Suppressor macrophage (primary cell): ENCODE measurements at regions not wholly inside any gene's neighbourhood (a gene's known extent, or its start where the extent isn't known, plus 50 kb on each side); places are given as distances from the start of the nearest gene placed in this dataset.

Experiments
- DNase-seq, 4 experiments: peaks; one replicate each; pipeline ENCODE4 v3.0.0-alpha.2; 2020 to 2022

DNA sequence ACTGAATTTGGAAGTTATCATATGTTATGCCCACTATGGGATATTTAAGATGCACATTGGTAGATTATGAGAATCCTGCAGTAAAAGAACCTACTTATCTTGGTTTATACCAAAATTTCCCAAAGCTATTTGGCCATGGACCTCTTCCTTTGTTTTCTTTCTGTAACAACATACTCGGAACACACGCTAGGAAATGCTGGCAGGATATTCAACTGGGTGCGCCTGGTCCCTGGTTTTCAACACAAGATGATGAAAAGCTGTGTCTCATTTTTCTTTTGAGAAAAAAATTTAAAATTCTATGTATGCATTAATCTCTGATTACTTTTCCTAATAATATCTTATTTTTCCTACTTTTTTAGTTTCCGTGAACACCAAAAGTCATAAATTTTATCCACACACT is 128.5 kb upstream of the NRP1 start:
- no peak for DNase-seq

GRCh38 chr10:33461295-33461640 is 126.8 kb upstream of the NRP1 start:
- DNase-seq, result no peak

DNA sequence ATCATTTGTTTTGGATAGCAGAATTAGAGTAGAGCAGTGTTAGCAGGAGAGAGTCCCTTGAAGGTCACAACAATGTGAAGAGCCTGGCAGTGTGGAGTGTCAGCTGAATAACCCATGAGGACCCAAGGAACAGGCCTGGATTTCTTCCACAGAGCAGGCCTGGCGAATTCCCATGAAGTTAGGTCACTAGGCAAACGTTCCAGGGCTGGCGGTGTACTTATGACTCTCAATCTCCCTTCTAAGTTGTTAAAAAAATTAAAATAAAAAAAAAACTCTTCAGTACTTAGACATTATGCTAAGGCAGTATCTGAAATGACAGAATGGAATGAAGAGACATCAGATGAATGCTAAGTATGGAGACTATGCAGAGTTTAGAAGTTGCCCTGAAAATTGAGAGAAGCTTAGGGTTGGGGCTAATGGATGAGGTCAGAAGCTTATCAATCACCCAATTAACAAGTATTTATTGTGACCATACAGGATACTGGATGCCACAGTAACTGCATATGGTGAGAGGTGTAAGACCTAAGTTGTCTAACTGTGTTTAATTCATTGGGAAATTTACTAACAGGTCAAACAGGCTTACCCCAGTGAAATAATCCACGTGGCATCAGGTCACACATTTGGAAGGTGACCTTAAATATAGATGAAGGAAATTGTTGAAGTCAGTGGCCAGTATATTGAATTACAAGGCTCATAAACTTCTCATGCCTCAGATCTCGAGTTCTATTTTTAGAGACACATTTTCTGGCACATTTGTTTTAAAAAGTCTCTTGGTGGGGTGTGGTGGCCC is 126.2 kb upstream of the NRP1 start:
- no peak for DNase-seq

- DNase-seq, result no peak
Measured at GRCh38 chr10:33459602-33460001, 125.1 kb upstream of the NRP1 start.

- DNase-seq, result no peak
Measured at GRCh38 chr10:33455029-33455428, 120.6 kb upstream of the NRP1 start.

GRCh38 chr10:33454554-33454953 is 120.1 kb upstream of the NRP1 start:
- DNase-seq, result no peak

GRCh38 chr10:33453081-33454025 is 118.9 kb upstream of the NRP1 start:
- DNase-seq, result no peak

DNA sequence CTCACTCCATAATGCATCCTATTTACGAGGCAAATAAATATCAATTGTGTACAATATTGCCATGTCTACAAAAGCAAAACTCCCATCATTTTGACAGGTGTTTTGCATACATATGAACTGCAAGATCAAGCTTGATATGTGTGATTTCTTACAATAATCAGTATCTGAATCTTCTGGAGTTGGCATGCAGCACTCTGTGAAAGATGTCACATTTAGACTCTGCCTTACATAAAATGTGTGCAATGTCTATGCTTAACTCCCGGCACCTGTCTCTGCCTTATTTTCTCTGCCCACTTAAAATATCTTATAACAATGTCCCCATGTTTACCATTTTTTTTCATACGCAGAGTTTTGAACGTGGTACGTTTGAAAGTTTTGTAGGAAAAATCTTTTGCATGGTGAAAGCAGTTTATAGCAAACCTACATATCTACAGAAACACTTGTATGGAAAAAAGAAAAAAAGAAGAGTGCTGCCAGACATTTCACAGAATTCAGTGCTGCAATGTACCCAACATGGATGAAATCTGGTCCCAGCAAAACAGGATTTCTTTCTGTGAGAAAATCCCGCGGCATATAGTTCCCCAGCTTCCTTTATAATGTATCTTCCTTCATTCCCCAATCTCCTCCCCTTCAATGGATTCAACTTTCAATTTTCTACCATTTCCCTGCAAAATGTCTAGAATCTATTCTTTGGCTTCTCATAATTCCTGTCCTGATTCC is 114.1 kb upstream of the NRP1 start:
- DNase-seq, result no peak

- DNase-seq, result peak; percentile 37 to 60 (median 50)
Measured at GRCh38 chr10:33441561-33441960, 107.1 kb upstream of the NRP1 start.

DNA sequence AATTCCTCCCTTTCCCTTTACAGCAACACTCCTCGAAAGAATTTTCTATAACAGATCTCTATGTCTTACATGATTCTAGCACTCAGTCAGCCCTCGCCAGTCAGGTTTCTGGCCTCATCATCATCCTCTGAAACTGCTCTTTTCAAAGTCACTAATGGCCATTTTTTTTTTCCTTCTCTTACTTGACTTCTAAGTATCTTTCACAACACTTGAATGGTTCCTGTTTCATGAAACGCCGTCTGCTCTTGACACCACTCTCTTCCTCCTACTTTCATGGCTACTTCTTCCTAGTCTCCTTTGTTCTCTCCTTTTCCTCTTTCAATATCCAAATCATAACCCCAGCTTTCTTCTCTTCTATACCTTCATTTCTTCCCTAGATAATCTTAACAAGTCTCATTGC is 100.5 kb upstream of the NRP1 start:
- peak; percentile 56 to 85 (median 70) for DNase-seq

DNA sequence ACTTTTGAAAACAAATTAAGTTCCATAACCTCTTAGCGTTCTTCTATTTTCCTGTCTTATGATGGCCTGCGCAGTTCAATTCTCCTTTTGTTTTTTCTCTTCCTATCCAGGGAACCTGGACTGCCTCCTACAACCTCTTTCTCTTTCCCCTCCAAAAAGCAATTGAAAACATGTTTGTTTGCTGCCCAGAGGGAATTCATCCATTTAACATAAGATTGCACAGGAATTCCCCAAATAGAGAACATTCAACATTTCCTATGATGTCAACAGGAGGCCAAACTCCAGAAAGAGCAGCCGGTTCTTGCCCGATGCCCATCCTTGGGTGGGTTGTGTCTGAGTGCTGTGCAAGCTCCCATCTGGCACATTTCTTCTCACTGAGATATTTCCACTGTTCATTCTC is 94.2 kb upstream of the NRP1 start:
- DNase-seq, result no peak

DNA sequence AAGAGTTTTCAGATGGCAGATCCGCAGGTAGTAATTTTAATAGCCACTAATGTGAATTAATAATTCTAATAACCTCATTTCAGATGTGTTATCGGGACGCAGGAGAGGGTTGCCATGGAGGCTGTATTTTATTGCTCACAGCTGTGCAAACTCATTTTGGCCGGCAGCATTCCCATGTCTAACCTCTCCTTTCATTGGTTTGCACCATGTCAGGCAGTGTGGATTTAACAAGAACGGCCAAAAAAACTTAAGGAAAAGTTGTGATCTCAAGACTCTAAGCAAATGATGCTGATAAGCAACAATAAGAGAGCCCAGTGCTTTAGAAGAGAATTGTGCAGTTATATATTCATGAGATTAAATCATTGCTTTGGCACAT is 88.7 kb upstream of the NRP1 start:
- no peak for DNase-seq

DNA sequence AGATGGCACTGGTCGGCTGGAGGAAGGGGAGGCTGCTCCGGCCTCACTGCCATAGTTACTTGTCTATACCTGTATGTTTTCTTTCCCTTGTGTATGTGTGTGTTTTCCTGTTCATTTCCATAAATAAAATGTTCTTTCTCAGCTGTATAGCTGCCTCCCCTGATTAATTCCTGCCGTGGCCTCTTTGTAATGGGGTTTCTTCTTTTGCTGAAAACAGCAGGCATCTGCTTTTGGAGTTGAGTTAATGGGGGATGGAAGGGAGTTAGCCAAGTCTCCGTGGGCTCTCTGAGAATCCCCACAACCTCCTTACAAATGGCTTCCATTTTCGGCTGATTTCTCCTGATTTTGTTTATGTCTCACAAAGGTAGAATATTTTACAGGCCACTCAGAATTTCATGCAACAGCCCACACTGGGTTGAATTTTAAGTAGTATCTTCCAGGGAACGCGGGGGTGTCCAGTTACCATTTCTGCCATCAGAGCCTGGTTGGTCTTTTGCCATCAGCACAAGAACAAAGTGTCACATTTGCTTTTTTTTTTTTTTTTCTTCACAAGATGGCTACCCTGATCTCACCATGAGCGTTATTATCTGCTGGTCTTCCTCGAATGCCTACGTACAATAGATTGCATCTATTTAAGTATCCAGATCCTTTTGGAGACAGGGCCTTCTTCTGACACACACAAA is 88.1 kb upstream of the NRP1 start:
- DNase-seq, result no peak

GRCh38 chr10:33421789-33422462 is 87.5 kb upstream of the NRP1 start:
- DNase-seq, result peak; percentile 33 to 66 (median 50)

GRCh38 chr10:33419311-33419710 is 84.8 kb upstream of the NRP1 start:
- peak in 3 of 4 experiments; percentile 11 to 43 (median 42) for DNase-seq

GRCh38 chr10:33418301-33418700 is 83.8 kb upstream of the NRP1 start:
- peak; percentile 40 to 84 (median 64) for DNase-seq

DNA sequence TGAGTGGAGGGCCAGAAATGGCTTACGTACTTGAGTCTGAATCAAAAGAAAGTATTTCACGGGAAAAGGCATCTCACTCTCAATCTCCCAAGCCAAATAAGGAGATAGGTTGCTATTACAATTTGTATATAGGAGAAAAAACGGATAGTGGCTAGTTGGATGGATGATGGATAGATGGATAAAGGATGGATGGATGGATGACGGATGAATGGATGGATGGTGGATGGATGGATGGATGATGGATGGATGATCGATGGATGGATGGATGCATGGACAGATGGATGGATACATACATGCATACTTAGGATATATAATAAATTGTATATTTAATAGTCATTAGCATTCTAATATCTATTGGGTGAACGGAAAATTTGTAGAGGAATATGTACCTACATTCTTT is 82.2 kb upstream of the NRP1 start:
- no peak for DNase-seq

GRCh38 chr10:33416209-33416608 is 81.7 kb upstream of the NRP1 start:
- no peak for DNase-seq

- DNase-seq, result no peak
Measured at GRCh38 chr10:33414841-33415240, 80.4 kb upstream of the NRP1 start.

GRCh38 chr10:33412653-33413361 is 78.3 kb upstream of the NRP1 start:
- DNase-seq, result peak; percentile 91 to 97 (median 92)

GRCh38 chr10:33412241-33412640 is 77.8 kb upstream of the NRP1 start:
- DNase-seq, result peak in 1 of 4 experiments; percentile 23
